ENCODE measurements at regions not wholly inside any gene's neighbourhood (a gene's known extent, or its start where the extent isn't known, plus 50 kb on each side); places are given as distances from the start of the nearest gene placed in this dataset.

- H3K9me3 ChIP-seq: no peaks in the 10 kb centered on the region
- intact Hi-C loops (cut with DNase I): no loop called here
- H3K4me1 ChIP-seq: peaks cover 0 to 7% (median 3%) of the 10 kb centered on the region in 4 donors
- no peak for TF ChIP-seq POLR2AphosphoS5 (IDR thresholded peaks at IDR 0.05)
- H3K36me3 ChIP-seq: no peaks in the 10 kb centered on the region
- WGBS: 39% methylated on average over 3 of the region's 3 CpGs
- no peaks in the 10 kb centered on the region for H3K27me3 ChIP-seq
- H3K4me3 ChIP-seq: no peak overlapping the region
- no peak overlapping the region for H3K27ac ChIP-seq (replicated peaks in 1 of 4)
- DNase-seq (ENCODE audit: extremely low spot score): no peak
Measured at GRCh38 chr7:41134300-41135255, 568.3 kb downstream of the INHBA start.

DNA sequence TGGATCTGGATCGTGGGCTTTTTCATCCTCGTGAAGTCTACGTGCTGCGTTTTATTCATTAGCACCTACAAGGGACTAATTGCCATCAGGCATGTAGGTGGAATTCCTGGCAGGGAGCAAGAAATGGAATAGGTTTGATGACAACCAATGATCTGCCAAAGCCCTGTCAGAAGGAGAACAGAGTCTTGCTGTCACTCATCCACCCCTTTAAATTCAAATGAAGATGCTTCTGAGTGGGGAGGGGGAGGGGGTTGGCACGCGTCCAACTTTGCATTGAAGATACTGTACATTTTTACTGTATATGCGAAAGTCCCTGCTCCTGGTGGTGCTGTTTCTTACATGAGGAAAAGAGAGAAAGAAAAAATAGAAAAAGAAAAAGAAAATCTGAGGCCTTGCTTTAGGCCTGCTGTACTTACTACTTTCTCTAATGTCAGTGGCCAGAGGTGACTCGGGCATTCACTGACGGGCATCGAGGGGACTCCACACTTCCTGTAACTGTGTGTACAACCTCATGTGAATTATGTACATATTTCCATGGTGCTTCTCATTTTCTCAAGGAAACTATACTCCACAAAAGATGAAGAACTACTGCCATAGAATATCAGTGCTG is 569.1 kb downstream of the INHBA start:
- no peak for DNase-seq (ENCODE audit: extremely low spot score)
- no peaks in the 10 kb centered on the region for H3K9me3 ChIP-seq
- TF ChIP-seq, protein P1, sequence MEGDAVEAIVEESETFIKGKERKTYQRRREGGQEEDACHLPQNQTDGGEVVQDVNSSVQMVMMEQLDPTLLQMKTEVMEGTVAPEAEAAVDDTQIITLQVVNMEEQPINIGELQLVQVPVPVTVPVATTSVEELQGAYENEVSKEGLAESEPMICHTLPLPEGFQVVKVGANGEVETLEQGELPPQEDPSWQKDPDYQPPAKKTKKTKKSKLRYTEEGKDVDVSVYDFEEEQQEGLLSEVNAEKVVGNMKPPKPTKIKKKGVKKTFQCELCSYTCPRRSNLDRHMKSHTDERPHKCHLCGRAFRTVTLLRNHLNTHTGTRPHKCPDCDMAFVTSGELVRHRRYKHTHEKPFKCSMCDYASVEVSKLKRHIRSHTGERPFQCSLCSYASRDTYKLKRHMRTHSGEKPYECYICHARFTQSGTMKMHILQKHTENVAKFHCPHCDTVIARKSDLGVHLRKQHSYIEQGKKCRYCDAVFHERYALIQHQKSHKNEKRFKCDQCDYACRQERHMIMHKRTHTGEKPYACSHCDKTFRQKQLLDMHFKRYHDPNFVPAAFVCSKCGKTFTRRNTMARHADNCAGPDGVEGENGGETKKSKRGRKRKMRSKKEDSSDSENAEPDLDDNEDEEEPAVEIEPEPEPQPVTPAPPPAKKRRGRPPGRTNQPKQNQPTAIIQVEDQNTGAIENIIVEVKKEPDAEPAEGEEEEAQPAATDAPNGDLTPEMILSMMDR (IDR thresholded peaks at IDR 0.05): no peak
- no peak for TF ChIP-seq POLR2A (IDR thresholded peaks at IDR 0.05; ENCODE audit: low read depth)
- TF ChIP-seq POLR2AphosphoS5 (IDR thresholded peaks at IDR 0.05): no peak
- TF ChIP-seq EP300 (IDR thresholded peaks at IDR 0.05): no peak
- no peaks in the 10 kb centered on the region for H3K27me3 ChIP-seq
- peaks cover 0 to 7% (median 3%) of the 10 kb centered on the region in 4 donors for H3K4me1 ChIP-seq
- H3K36me3 ChIP-seq: no peaks in the 10 kb centered on the region
- WGBS: 91% methylated on average over 10 of the region's 10 CpGs
- intact Hi-C loops (cut with DNase I): no loop called here
- no peak overlapping the region for H3K4me3 ChIP-seq
- no peak overlapping the region for H3K27ac ChIP-seq (replicated peaks in 1 of 4)

GRCh38 chr7:41131956-41132355 is 570.9 kb downstream of the INHBA start:
- no peaks in the 10 kb centered on the region for H3K36me3 ChIP-seq
- no peak overlapping the region for H3K27ac ChIP-seq (replicated peaks in 1 of 4)
- WGBS: 91% methylated on average over 6 of the region's 6 CpGs
- TF ChIP-seq POLR2AphosphoS5 (IDR thresholded peaks at IDR 0.05) (no peak), POLR2A (IDR thresholded peaks at IDR 0.05; ENCODE audit: low read depth) (no peak), EP300 (IDR thresholded peaks at IDR 0.05) (no peak)
- TF ChIP-seq, protein P1 (IDR thresholded peaks at IDR 0.05): no peak
- DNase-seq (ENCODE audit: extremely low spot score): no peak
- H3K27me3 ChIP-seq: no peaks in the 10 kb centered on the region
- no peaks in the 10 kb centered on the region for H3K9me3 ChIP-seq
- H3K4me3 ChIP-seq: no peak overlapping the region
- peaks cover 0 to 7% (median 3%) of the 10 kb centered on the region in 4 donors for H3K4me1 ChIP-seq
- intact Hi-C loops (cut with DNase I): no loop called here

GRCh38 chr7:41130561-41131236 is 572.2 kb downstream of the INHBA start:
- DNase-seq (ENCODE audit: extremely low spot score): no peak
- peaks cover 0 to 7% (median 3%) of the 10 kb centered on the region in 4 donors for H3K4me1 ChIP-seq
- WGBS: 77% methylated on average over 10 of the region's 10 CpGs
- TF ChIP-seq, protein P1 (IDR thresholded peaks at IDR 0.05): no peak
- no peak for TF ChIP-seq POLR2A (IDR thresholded peaks at IDR 0.05; ENCODE audit: low read depth)
- TF ChIP-seq EP300 (IDR thresholded peaks at IDR 0.05): no peak
- no peak for TF ChIP-seq POLR2AphosphoS5 (IDR thresholded peaks at IDR 0.05)
- no peaks in the 10 kb centered on the region for H3K27me3 ChIP-seq
- H3K9me3 ChIP-seq: no peaks in the 10 kb centered on the region
- no peak overlapping the region for H3K27ac ChIP-seq (replicated peaks in 1 of 4)
- H3K36me3 ChIP-seq: no peaks in the 10 kb centered on the region
- no peak overlapping the region for H3K4me3 ChIP-seq
- intact Hi-C loops (cut with DNase I): no loop called here

DNA sequence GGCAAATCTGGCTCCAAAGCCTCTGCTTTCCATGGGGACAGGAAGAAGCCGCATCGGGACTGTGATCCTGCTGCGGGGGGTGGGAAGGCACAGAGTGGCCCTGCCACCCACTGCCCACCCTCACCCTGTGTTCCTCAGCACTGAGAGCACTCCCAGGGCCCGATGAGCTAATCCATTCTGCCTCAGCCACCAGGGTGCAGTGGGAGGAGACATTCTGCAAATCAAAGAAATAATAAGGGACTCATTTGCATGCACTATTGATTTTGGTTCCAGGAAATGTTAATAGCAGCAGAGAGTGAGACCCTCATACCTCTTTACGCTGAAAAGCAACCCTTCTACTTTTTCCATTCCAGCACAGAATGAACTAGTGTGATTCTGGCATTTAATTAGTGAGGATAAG is 572.8 kb downstream of the INHBA start:
- 95% methylated on average over 5 of the region's 5 CpGs for WGBS
- intact Hi-C loops (cut with DNase I): no loop called here

More for the DNA sequence above, 572.8 kb downstream of the INHBA start:
- H3K27ac ChIP-seq (replicated peaks in 1 of 4): no peak overlapping the region
- peaks cover 0 to 7% (median 3%) of the 10 kb centered on the region in 4 donors for H3K4me1 ChIP-seq
- no peak overlapping the region for H3K4me3 ChIP-seq
- no peaks in the 10 kb centered on the region for H3K9me3 ChIP-seq
- DNase-seq (ENCODE audit: extremely low spot score): no peak
- TF ChIP-seq EP300 (IDR thresholded peaks at IDR 0.05): no peak
- no peak for TF ChIP-seq POLR2AphosphoS5 (IDR thresholded peaks at IDR 0.05)
- TF ChIP-seq POLR2A (IDR thresholded peaks at IDR 0.05; ENCODE audit: low read depth): no peak
- H3K27me3 ChIP-seq: no peaks in the 10 kb centered on the region
- no peaks in the 10 kb centered on the region for H3K36me3 ChIP-seq
